ENCODE measurements at regions not wholly inside any gene's neighbourhood (a gene's known extent, or its start where the extent isn't known, plus 50 kb on each side); places are given as distances from the start of the nearest gene placed in this dataset.

GRCh38 chr14:43123544-43123943 lies 1383.5 kb downstream of the FSCB start:
- CTCF ChIA-PET: no interaction called here

More at GRCh38 chr14:43123544-43123943, 1383.5 kb downstream of the FSCB start:
- POLR2A ChIA-PET: no interaction called here
- Histone ChIP-seq H3K4me1 (ENCODE audit: control insufficient read depth, extremely low read depth, insufficient read depth, low read length) (no peaks in the 10 kb centered on the region), H3K9me3 (replicated peaks; ENCODE audit: control insufficient read depth, insufficient read depth, low read length) (no peaks in the 10 kb centered on the region), H3K36me3 (ENCODE audit: control insufficient read depth in 2 of 2, extremely low read depth in 1 of 2, insufficient read depth in 2 of 2, low read length in 2 of 2) (no peaks in the 10 kb centered on the region), H2AFZ (ENCODE audit: low read depth, low read length) (no peak overlapping the region), H3K27me3 (ENCODE audit: control insufficient read depth in 2 of 2, insufficient read depth in 2 of 2, low read length in 2 of 2) (no peaks in the 10 kb centered on the region), H3K79me2 (ENCODE audit: control insufficient read depth, insufficient read depth, low read length) (no peaks in the 10 kb centered on the region), H3K9ac (replicated peaks; ENCODE audit: extremely low read depth, insufficient read depth, low read length) (no peak overlapping the region), H4K20me1 (replicated peaks; ENCODE audit: control insufficient read depth, extremely low read depth, insufficient read depth, low read length) (no peaks in the 10 kb centered on the region), H3K4me3 (replicated peaks in 1 of 3; ENCODE audit: insufficient read depth in 1 of 3, low read depth in 1 of 3, low read length in 3 of 3) (no peak overlapping the region), H3K27ac (ENCODE audit: insufficient read depth, low read depth, low read length) (no peak overlapping the region), H3K9me1 (replicated peaks; ENCODE audit: control insufficient read depth, extremely low read depth, insufficient read depth, low read length) (no peaks in the 10 kb centered on the region), H3K4me2 (ENCODE audit: insufficient read depth, low read length) (no peak overlapping the region)
- BruUV-seq (replicated peaks): no TSS peak
- intact Hi-C loops (cut with micrococcal nuclease) (no loop called here), dilution Hi-C loops (cut with MboI; ENCODE audit: extremely low pct_ligation_motif_present, low sequenced_read_pairs) (no loop called here)
- FAIRE-seq (no peak), DNase-seq (ENCODE audit: low read depth, low spot score) (no peak)
- TF ChIP-seq MYC (IDR thresholded peaks at IDR 0.05; ENCODE audit: low read depth, low read length) (no peak), EZH2 (IDR thresholded peaks at IDR 0.05; ENCODE audit: borderline replicate concordance, low read depth, low read length, severe bottlenecking) (no peak), MAX (IDR thresholded peaks at IDR 0.05; ENCODE audit: insufficient read depth, insufficient read length) (no peak), POLR2AphosphoS5 (IDR thresholded peaks at IDR 0.05; ENCODE audit: insufficient read depth, low read depth, low read length) (no peak), CTCF (IDR thresholded peaks at IDR 0.05; ENCODE audit: extremely low read depth in 1 of 2, insufficient read depth in 1 of 2, low read depth in 1 of 2, low read length in 2 of 2) (no peak), JUN (IDR thresholded peaks at IDR 0.05; ENCODE audit: borderline replicate concordance, insufficient read depth, insufficient read length, low read depth) (no peak)

All from endothelial cell of umbilical vein (primary cell).